Heart left ventricle (tissue), 13 donors: ENCODE measurements at regions not wholly inside any gene's neighbourhood (a gene's known extent, or its start where the extent isn't known, plus 50 kb on each side); places are given as distances from the start of the nearest gene placed in this dataset.

Experiments used
- CTCF ChIP-seq, 12 donors: fragments of 200-600 bp; sonication (generic) in 4 of 12; IDR thresholded peaks; one replicate each; pipeline versions ENCODE4 v1.5.0 to v1.8.0; 2018 to 2022; ENCODE audit warnings: antibody characterized with exemption in 12 of 12, mild to moderate bottlenecking in 5 of 12
- POLR2A ChIP-seq, 2 donors: fragments of 450-650 bp; IDR thresholded peaks; one replicate each; pipeline ENCODE4 v1.6.1; 2017; ENCODE audit warnings: antibody characterized with exemption in 2 of 2, mild to moderate bottlenecking in 2 of 2, moderate library complexity in 2 of 2
- donor health status: ischemic (EF 13 %, LVEDD 7.1; RV severe dilation, severe dysfunction).
- donor health status: DM: no; HTN: yes; CAD: no.
- donor health status: DM: no; HTN: no; CAD: no.
- donor health status: ischemic (EF 25% LVEDD 6.9; RV normal size, moderate dysfunction).
- donor health status: ischemic (EF 25% LVEDD 5.7; RV mildly dilated, moderate dysfunction).
- donor health status: ischemic (EF 35%, LVEDD 5.7; RV mildly dilated, moderate dysfunction).
- donor health status: nonischemic (EF 11% LVEDD 7.7; RV severe dilation, severe dysfunction).
- donor health status: DM: yes; HTN: yes; CAD: no.
- donor health status: PGD.
- donor health status: ischemic (EF 29% LVEDD 5.4; RV normal size, mild dysfunction).
- donor health status: nonischemic (EF 23%, LVEDD 6.1; RV moderate dilation, normal function).

- no peak for TF ChIP-seq CTCF (IDR thresholded peaks at IDR 0.05)
- TF ChIP-seq POLR2A (IDR thresholded peaks at IDR 0.05) = no peak
Observed at GRCh38 chr16:24482681-24483202, 56.6 kb upstream of the RBBP6 start.
